MCF 10A (cell line): ENCODE measurements at regions not wholly inside any gene's neighbourhood (a gene's known extent, or its start where the extent isn't known, plus 50 kb on each side); places are given as distances from the start of the nearest gene placed in this dataset.

Source experiments
- BruUV-seq: library from RNA; stranded (reverse); fragments of 400-500 nt; replicated peaks from 2 replicates; lab custom pipeline; 2021; lab: Mats Ljungman, UMichigan
- CTCF ChIA-PET: fragments of 300-600 bp; sonication (Branson Sonifier 250); formaldehyde crosslinking; extraction: SDS; loops from one replicate; lab custom pipeline; 2021; ENCODE audit warnings: antibody characterized with exemption, inconsistent platforms; lab: Yijun Ruan, JAX
- POLR2A ChIA-PET: fragments of 300-600, 350-650 bp; sonication (Branson Sonifier 250); formaldehyde crosslinking; extraction: SDS; loops from one replicate; lab custom pipeline; 2020; ENCODE audit warnings: antibody characterized with exemption, inconsistent platforms; lab: Yijun Ruan, JAX
- DNase-seq: peaks from one replicate; pipeline ENCODE4 v3.0.0-alpha.2; 2018; ENCODE audit not compliant: unreplicated experiment
- H3K27ac Mint-ChIP-seq: one replicate; pipeline ENCODE4 v1.8.0; 2022; ENCODE audit warnings: mild to moderate bottlenecking, low read depth, mixed read lengths; ENCODE audit not compliant: unreplicated experiment
- H3K27me3 Mint-ChIP-seq: one replicate; pipeline ENCODE4 v1.8.0; 2022; ENCODE audit warnings: mixed read lengths; ENCODE audit not compliant: insufficient read depth, unreplicated experiment
- H3K36me3 Mint-ChIP-seq: one replicate; pipeline ENCODE4 v1.8.0; 2022; ENCODE audit warnings: mild to moderate bottlenecking, moderate library complexity, mixed read lengths; ENCODE audit not compliant: insufficient read depth, unreplicated experiment
- H3K4me1 Mint-ChIP-seq: one replicate; pipeline ENCODE4 v1.8.0; 2022; ENCODE audit warnings: mixed read lengths; ENCODE audit not compliant: insufficient read depth, unreplicated experiment
- H3K4me3 Mint-ChIP-seq: one replicate; pipeline ENCODE4 v1.8.0; 2022; ENCODE audit warnings: mild to moderate bottlenecking, moderate library complexity, mixed read lengths; ENCODE audit not compliant: unreplicated experiment
- H3K9me3 Mint-ChIP-seq: one replicate; pipeline ENCODE4 v1.8.0; 2022; ENCODE audit warnings: mixed read lengths; ENCODE audit not compliant: unreplicated experiment
- CTCF ChIP-seq: fragments of 200-600 bp; IDR thresholded peaks from one replicate; pipeline ENCODE4 v1.8.0; 2022; ENCODE audit warnings: antibody characterized with exemption, mild to moderate bottlenecking; ENCODE audit not compliant: unreplicated experiment
- intact Hi-C: fragments of 100-400 bp; cut with micrococcal nuclease; formaldehyde crosslinking; loops from 2 replicates; pipeline ENCODE4 v1.14.1; 2022

- TF ChIP-seq CTCF: no peak
- POLR2A ChIA-PET: no interaction called here
- Mint-ChIP-seq H3K9me3 (no peaks in the 10 kb centered on the region), H3K27ac (no peak overlapping the region), H3K4me1 (no peaks in the 10 kb centered on the region), H3K27me3 (no peaks in the 10 kb centered on the region), H3K36me3 (no peaks in the 10 kb centered on the region), H3K4me3 (no peak overlapping the region)
- no TSS peak for BruUV-seq
- intact Hi-C loops: no loop called here
- DNase-seq: no peak
- CTCF ChIA-PET: no interaction called here
These were observed 617.2 kb downstream of the CDH18 start for GRCh38 chr5:19370655-19371386.

- Mint-ChIP-seq H3K27me3 (no peaks in the 10 kb centered on the region), H3K9me3 (no peaks in the 10 kb centered on the region), H3K4me1 (no peaks in the 10 kb centered on the region), H3K4me3 (no peak overlapping the region), H3K27ac (no peak overlapping the region), H3K36me3 (no peaks in the 10 kb centered on the region)
- ChIA-PET POLR2A (no interaction called here), CTCF (interaction anchor here (0.6 kb wide), 2 partner anchors 10 to 74 kb away, joined by 3 read pairs; no protein-coding TSS in a partner anchor)
- no TSS peak for BruUV-seq
- no peak for TF ChIP-seq CTCF
- intact Hi-C loops: no loop called here
- no peak for DNase-seq
These were observed 599.6 kb downstream of the CDH18 start for GRCh38 chr5:19388391-19388790.

GRCh38 chr5:19401032-19401431 is 587.0 kb downstream of the CDH18 start:
- Mint-ChIP-seq H3K4me1 (no peaks in the 10 kb centered on the region), H3K9me3 (no peaks in the 10 kb centered on the region), H3K36me3 (no peaks in the 10 kb centered on the region), H3K27me3 (no peaks in the 10 kb centered on the region), H3K4me3 (no peak overlapping the region), H3K27ac (no peak overlapping the region)
- intact Hi-C loops: no loop called here
- TF ChIP-seq CTCF: no peak
- no peak for DNase-seq
- ChIA-PET POLR2A (interaction anchor here (0.7 kb wide), 1 partner anchor 78 kb away, joined by 3 read pairs; no protein-coding TSS in a partner anchor), CTCF (no interaction called here)
- no TSS peak for BruUV-seq

- ChIA-PET POLR2A (no interaction called here), CTCF (interaction anchor here (0.6 kb wide), 1 partner anchor 1475 kb away, joined by 4 read pairs; no protein-coding TSS in a partner anchor)
- Mint-ChIP-seq H3K4me1 (no peaks in the 10 kb centered on the region), H3K36me3 (no peaks in the 10 kb centered on the region), H3K27me3 (no peaks in the 10 kb centered on the region), H3K4me3 (no peak overlapping the region), H3K9me3 (no peaks in the 10 kb centered on the region), H3K27ac (no peak overlapping the region)
- TF ChIP-seq CTCF: no peak
- no TSS peak for BruUV-seq
- DNase-seq: no peak
- intact Hi-C loops: no loop called here
These were observed 581.2 kb downstream of the CDH18 start for GRCh38 chr5:19406576-19407365.
